ENCODE measurements at regions not wholly inside any gene's neighbourhood (a gene's known extent, or its start where the extent isn't known, plus 50 kb on each side); places are given as distances from the start of the nearest gene placed in this dataset.

DNA sequence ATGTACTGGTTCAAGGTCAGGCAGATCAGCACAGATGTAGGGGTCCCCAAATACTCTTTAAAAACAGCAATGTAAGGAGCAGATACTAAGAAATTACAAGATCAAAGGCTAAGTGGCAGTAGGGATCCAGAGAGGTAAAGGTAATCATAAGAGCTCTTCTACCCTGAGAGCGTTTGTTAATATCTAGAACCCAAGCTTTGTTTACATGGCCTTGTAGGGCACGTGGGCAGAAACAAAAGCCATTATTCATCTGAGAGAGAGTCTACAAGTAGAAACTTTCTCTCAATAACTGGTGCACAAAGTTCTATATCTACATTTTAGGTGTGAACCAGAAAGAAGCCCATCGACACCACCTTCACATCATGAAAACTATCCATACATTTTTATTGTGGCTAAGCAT lies 225.6 kb upstream of the PCDH10 start:
- Histone ChIP-seq H3K27me3 (ENCODE audit: low read depth) (no peaks in the 10 kb centered on the region), H3K27ac (replicated peaks) (no peak overlapping the region), H3K4me3 (no peak overlapping the region), H3K36me3 (no peaks in the 10 kb centered on the region), H3K9me3 (replicated peaks) (no peaks in the 10 kb centered on the region), H3K4me1 (no peaks in the 10 kb centered on the region)
- TF ChIP-seq, protein P1, sequence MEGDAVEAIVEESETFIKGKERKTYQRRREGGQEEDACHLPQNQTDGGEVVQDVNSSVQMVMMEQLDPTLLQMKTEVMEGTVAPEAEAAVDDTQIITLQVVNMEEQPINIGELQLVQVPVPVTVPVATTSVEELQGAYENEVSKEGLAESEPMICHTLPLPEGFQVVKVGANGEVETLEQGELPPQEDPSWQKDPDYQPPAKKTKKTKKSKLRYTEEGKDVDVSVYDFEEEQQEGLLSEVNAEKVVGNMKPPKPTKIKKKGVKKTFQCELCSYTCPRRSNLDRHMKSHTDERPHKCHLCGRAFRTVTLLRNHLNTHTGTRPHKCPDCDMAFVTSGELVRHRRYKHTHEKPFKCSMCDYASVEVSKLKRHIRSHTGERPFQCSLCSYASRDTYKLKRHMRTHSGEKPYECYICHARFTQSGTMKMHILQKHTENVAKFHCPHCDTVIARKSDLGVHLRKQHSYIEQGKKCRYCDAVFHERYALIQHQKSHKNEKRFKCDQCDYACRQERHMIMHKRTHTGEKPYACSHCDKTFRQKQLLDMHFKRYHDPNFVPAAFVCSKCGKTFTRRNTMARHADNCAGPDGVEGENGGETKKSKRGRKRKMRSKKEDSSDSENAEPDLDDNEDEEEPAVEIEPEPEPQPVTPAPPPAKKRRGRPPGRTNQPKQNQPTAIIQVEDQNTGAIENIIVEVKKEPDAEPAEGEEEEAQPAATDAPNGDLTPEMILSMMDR (IDR thresholded peaks at IDR 0.05; ENCODE audit: borderline replicate concordance) = no peak
- DNase-seq = no peak
- intact Hi-C loops (cut with micrococcal nuclease) = no loop called here

DNA sequence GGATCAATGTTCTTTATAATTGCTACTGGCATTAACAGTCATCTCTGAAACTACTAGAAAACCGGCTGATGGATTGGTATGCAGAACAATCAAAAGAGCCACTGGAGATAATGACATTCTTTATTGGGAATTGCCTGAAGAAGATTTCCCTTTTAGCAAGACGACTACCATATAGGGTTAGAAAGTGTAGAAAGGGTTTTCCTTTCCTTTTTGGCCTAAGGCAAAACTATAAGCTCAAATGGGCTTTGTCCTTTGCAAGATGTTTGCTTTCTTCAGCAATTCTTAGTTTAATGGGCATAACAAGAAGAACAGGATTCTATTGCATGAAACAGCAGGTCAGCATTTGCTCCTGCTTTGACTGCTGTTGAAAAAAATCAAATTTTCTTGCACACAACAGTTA lies 214.2 kb upstream of the PCDH10 start:
- TF ChIP-seq, protein P1 (IDR thresholded peaks at IDR 0.05; ENCODE audit: borderline replicate concordance) = no peak

DNA sequence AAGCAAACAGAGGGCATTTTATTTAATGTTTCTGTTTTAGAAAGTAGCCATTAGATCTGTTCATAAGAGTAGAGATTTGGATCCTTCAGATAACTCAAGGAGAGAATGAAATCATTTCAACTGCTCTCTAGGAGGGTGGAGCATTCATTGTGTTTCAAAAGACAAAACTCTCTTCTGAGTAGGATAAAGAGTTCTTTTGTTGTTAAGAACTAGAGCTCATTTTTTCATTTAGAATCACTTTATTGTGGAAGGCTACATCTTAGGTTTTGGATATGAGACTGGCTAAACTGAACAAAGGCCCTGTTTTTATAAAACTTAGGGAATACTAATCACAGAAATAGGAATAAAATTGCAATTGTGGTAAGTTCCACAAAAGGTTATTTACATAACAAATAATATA lies 193.9 kb upstream of the PCDH10 start:
- no peak for DNase-seq
- Histone ChIP-seq H3K4me1 (no peaks in the 10 kb centered on the region), H3K9me3 (replicated peaks) (peaks cover 24% of the 10 kb centered on the region), H3K36me3 (no peaks in the 10 kb centered on the region), H3K27ac (replicated peaks) (no peak overlapping the region), H3K27me3 (ENCODE audit: low read depth) (no peaks in the 10 kb centered on the region), H3K4me3 (no peak overlapping the region)
- intact Hi-C loops (cut with micrococcal nuclease) = no loop called here
- TF ChIP-seq, protein P1 (IDR thresholded peaks at IDR 0.05; ENCODE audit: borderline replicate concordance) = no peak

More for the DNA sequence above, 214.2 kb upstream of the PCDH10 start:
- intact Hi-C loops (cut with micrococcal nuclease) = no loop called here
- no peaks in the 10 kb centered on the region for H3K4me1 ChIP-seq
- peaks cover 7% of the 10 kb centered on the region for H3K9me3 ChIP-seq (replicated peaks)
- no peaks in the 10 kb centered on the region for H3K27me3 ChIP-seq (ENCODE audit: low read depth)
- H3K27ac ChIP-seq (replicated peaks) = no peak overlapping the region
- no peak overlapping the region for H3K4me3 ChIP-seq
- no peak for DNase-seq
- no peaks in the 10 kb centered on the region for H3K36me3 ChIP-seq

DNA sequence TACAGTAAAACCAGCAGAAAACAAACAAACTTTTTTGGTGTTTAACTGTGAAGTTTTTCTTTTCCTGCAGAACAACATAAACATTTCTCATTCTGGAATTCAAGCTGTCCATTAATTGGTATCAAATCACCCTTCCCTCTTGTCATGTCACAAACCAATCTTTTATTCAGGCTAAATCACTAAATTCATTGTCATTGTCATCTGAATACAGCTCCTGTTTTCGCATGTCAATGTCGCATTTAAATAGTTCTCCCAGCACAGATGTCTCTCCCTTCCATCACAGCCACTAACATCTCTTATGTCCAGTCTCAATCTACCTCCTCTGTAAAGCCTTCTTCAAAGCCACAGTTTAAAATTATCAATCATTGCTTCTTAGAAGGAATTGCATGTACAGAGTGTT lies 192.1 kb upstream of the PCDH10 start:
- no peaks in the 10 kb centered on the region for H3K27me3 ChIP-seq (ENCODE audit: low read depth)

DNA sequence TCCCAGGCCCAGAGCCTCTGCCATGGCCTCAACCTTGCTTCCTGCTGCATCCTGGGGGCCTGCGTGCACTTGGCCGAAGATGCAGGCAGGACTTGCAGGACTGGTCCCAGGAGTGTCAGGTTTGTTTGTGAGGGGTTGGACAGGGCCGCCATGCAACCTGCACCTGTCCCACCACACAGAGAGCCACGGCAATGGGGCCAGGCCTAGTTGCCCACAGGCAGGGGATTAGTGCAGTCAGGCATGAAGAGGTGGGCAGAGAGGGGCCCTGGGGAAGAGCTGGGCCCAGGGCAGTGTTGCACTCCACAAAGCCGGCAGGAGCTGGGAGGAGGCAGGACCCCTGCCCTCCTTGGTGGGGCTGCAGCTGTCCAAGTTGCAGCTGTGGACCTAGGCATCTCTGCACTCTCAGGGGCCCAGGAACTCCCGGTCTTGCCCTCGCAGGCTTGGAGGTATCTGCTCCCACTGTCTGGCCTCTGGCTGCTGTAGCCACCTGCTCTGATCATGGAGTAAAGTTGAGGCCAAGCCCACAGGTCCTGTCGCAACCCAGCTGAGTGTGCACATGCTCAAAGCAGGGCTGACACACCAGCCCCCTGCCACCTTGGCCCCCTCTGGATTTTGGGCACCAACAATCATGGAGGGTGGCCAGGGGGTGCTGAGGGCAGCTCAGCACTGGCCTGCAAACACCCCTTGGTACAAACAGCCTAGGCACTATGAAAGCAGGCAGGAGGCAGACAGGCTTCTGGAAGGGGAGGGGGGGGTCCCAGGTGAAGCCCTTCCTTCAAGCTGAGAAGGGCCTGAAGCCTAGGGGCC lies 190.4 kb upstream of the PCDH10 start:
- intact Hi-C loops (cut with micrococcal nuclease) = no loop called here
- no peaks in the 10 kb centered on the region for H3K27me3 ChIP-seq (ENCODE audit: low read depth)
- H3K9me3 ChIP-seq (replicated peaks) = peaks cover 19% of the 10 kb centered on the region
- DNase-seq = no peak
- no peaks in the 10 kb centered on the region for H3K36me3 ChIP-seq
- no peak overlapping the region for H3K4me3 ChIP-seq
- no peak overlapping the region for H3K27ac ChIP-seq (replicated peaks)
- H3K4me1 ChIP-seq = no peaks in the 10 kb centered on the region
- TF ChIP-seq, protein P1 (IDR thresholded peaks at IDR 0.05; ENCODE audit: borderline replicate concordance) = no peak

More for the DNA sequence above, 192.1 kb upstream of the PCDH10 start:
- H3K4me3 ChIP-seq = no peak overlapping the region
- no peak for DNase-seq
- H3K36me3 ChIP-seq = no peaks in the 10 kb centered on the region
- H3K27ac ChIP-seq (replicated peaks) = no peak overlapping the region
- peaks cover 19% of the 10 kb centered on the region for H3K9me3 ChIP-seq (replicated peaks)
- intact Hi-C loops (cut with micrococcal nuclease) = no loop called here
- TF ChIP-seq, protein P1 (IDR thresholded peaks at IDR 0.05; ENCODE audit: borderline replicate concordance) = no peak
- H3K4me1 ChIP-seq = no peaks in the 10 kb centered on the region

Data from left ventricle myocardium inferior (tissue), 1 donor.